ENCODE measurements at regions not wholly inside any gene's neighbourhood (a gene's known extent, or its start where the extent isn't known, plus 50 kb on each side); places are given as distances from the start of the nearest gene placed in this dataset.

- Histone ChIP-seq H3F3A (ENCODE audit: low read length, unreplicated experiment) (no peaks in the 10 kb centered on the region), H3K4me2 (ENCODE audit: low read length) (peak overlapping the region; percentile 35; the same call in 1 of the 2 replicates), H3K79me2 (ENCODE audit: low read length) (no peaks in the 10 kb centered on the region), H3K27ac (ENCODE audit: low read length) (no peak overlapping the region), H4K20me1 (ENCODE audit: low read length) (no peaks in the 10 kb centered on the region), H3K9ac (ENCODE audit: low read length) (no peak overlapping the region), H3K4me3 (ENCODE audit: low read length) (no peak overlapping the region), H3K9me3 (ENCODE audit: low read length) (no peaks in the 10 kb centered on the region), H3K4me1 (ENCODE audit: insufficient read depth, low read length) (peaks cover 7% of the 10 kb centered on the region), H3K27me3 (ENCODE audit: low read length) (peaks cover 9% of the 10 kb centered on the region; the same call in 1 of the 2 replicates), H3K9me2 (replicated peaks; ENCODE audit: low read length) (no peaks in the 10 kb centered on the region), H2AFZ (ENCODE audit: low read length) (no peak overlapping the region), H3K36me3 (ENCODE audit: low read depth, low read length) (no peaks in the 10 kb centered on the region)
- POLR2A ChIA-PET (ENCODE audit: unreplicated experiment) = no interaction called here
- intact Hi-C loops (cut with micrococcal nuclease) = no loop called here
- BruUV-seq (replicated peaks) = no TSS peak
- ATAC-seq (0 out of 2 replicates have a peak, but pooled peaks have one; percentile 24), DNase-seq (peak; percentile 75)
- no peak for TF ChIP-seq EZH2 (IDR thresholded peaks at IDR 0.05; ENCODE audit: low read length, unreplicated experiment)
- TF ChIP-seq CTCF (conservative IDR thresholded peaks at IDR 0.05; ENCODE audit: low read depth, low read length) = no peak
- TF ChIP-seq EZH2phosphoT487 (IDR thresholded peaks at IDR 0.05; ENCODE audit: borderline replicate concordance, low read length) = no peak
- CTCF ChIA-PET = no interaction called here
These were observed 88.0 kb upstream of the TMEM132C start for GRCh38 chr12:128178966-128179365.

GRCh38 chr12:128180166-128180565 is 86.8 kb upstream of the TMEM132C start:
- Histone ChIP-seq H3K27ac (ENCODE audit: low read length) (no peak overlapping the region), H3K27me3 (ENCODE audit: low read length) (peaks cover 20% of the 10 kb centered on the region), H3K36me3 (ENCODE audit: low read depth, low read length) (no peaks in the 10 kb centered on the region), H3K9ac (ENCODE audit: low read length) (no peak overlapping the region), H2AFZ (ENCODE audit: low read length) (no peak overlapping the region), H3K79me2 (ENCODE audit: low read length) (no peaks in the 10 kb centered on the region), H3K4me3 (ENCODE audit: low read length) (no peak overlapping the region), H4K20me1 (ENCODE audit: low read length) (no peaks in the 10 kb centered on the region), H3K4me1 (ENCODE audit: insufficient read depth, low read length) (peaks cover 7% of the 10 kb centered on the region), H3K9me2 (replicated peaks; ENCODE audit: low read length) (no peaks in the 10 kb centered on the region), H3F3A (ENCODE audit: low read length, unreplicated experiment) (no peaks in the 10 kb centered on the region), H3K9me3 (ENCODE audit: low read length) (no peaks in the 10 kb centered on the region), H3K4me2 (ENCODE audit: low read length) (no peak overlapping the region)
- no peak for DNase-seq
- CTCF ChIA-PET = no interaction called here
- TF ChIP-seq EZH2 (IDR thresholded peaks at IDR 0.05; ENCODE audit: low read length, unreplicated experiment) = no peak
- POLR2A ChIA-PET (ENCODE audit: unreplicated experiment) = no interaction called here
- intact Hi-C loops (cut with micrococcal nuclease) = no loop called here
- no TSS peak for BruUV-seq (replicated peaks)
- no peak for ATAC-seq

- ChIA-PET CTCF (no interaction called here), POLR2A (ENCODE audit: unreplicated experiment) (no interaction called here)
- H3F3A ChIP-seq (ENCODE audit: low read length, unreplicated experiment) = no peaks in the 10 kb centered on the region
- no TSS peak for BruUV-seq (replicated peaks)
- H3K36me3 ChIP-seq (ENCODE audit: low read depth, low read length) = no peaks in the 10 kb centered on the region
- 0 out of 2 replicates have a peak, but pooled peaks cover 4% of the 10 kb centered on the region for H3K9me3 ChIP-seq (ENCODE audit: low read length)
- no peaks in the 10 kb centered on the region for H3K9me2 ChIP-seq (replicated peaks; ENCODE audit: low read length)
- H3K4me2 ChIP-seq (ENCODE audit: low read length) = no peak overlapping the region
- ATAC-seq (no peak), DNase-seq (no peak)
- H3K9ac ChIP-seq (ENCODE audit: low read length) = no peak overlapping the region
- H3K4me3 ChIP-seq (ENCODE audit: low read length) = no peak overlapping the region
- peaks cover 21% of the 10 kb centered on the region for H3K27me3 ChIP-seq (ENCODE audit: low read length)
- no peaks in the 10 kb centered on the region for H3K4me1 ChIP-seq (ENCODE audit: insufficient read depth, low read length)
- H3K27ac ChIP-seq (ENCODE audit: low read length) = no peak overlapping the region
- intact Hi-C loops (cut with micrococcal nuclease) = no loop called here
- H3K79me2 ChIP-seq (ENCODE audit: low read length) = no peaks in the 10 kb centered on the region
- no peak overlapping the region for H2AFZ ChIP-seq (ENCODE audit: low read length)
- H4K20me1 ChIP-seq (ENCODE audit: low read length) = no peaks in the 10 kb centered on the region
- TF ChIP-seq CTCF (conservative IDR thresholded peaks at IDR 0.05; ENCODE audit: low read depth, low read length) (no peak), EZH2phosphoT487 (IDR thresholded peaks at IDR 0.05; ENCODE audit: borderline replicate concordance, low read length) (no peak), EZH2 (IDR thresholded peaks at IDR 0.05; ENCODE audit: low read length, unreplicated experiment) (no peak)
These were observed 76.9 kb upstream of the TMEM132C start for GRCh38 chr12:128190052-128190451.

Measured in PC-3 (cell line).